ENCODE measurements at regions not wholly inside any gene's neighbourhood (a gene's known extent, or its start where the extent isn't known, plus 50 kb on each side); places are given as distances from the start of the nearest gene placed in this dataset.
A peak's percentile ranks its signal among the peaks of the same experiment; 100 is the strongest.

GRCh38 chr9:109935406-109936087, 155.5 kb downstream of the PALM2AKAP2 start:
- FAIRE-seq (peak; percentile 70), DNase-seq (ENCODE audit: insufficient read length) (no peak)
- TF ChIP-seq POLR2AphosphoS5 (IDR thresholded peaks at IDR 0.05; ENCODE audit: low read depth, low read length) (no peak), TAF1 (IDR thresholded peaks at IDR 0.05; ENCODE audit: borderline replicate concordance, low read depth, low read length) (no peak), POLR2A (IDR thresholded peaks at IDR 0.05; ENCODE audit: low read depth, low read length) (no peak)

- FAIRE-seq (no peak), DNase-seq (ENCODE audit: insufficient read length) (no peak)
- TF ChIP-seq POLR2AphosphoS5 (IDR thresholded peaks at IDR 0.05; ENCODE audit: low read depth, low read length) (no peak), POLR2A (IDR thresholded peaks at IDR 0.05; ENCODE audit: low read depth, low read length) (no peak), TAF1 (IDR thresholded peaks at IDR 0.05; ENCODE audit: borderline replicate concordance, low read depth, low read length) (no peak)
These were observed 158.0 kb downstream of the PALM2AKAP2 start for GRCh38 chr9:109937861-109938453.

- no peak for TF ChIP-seq POLR2AphosphoS5 (IDR thresholded peaks at IDR 0.05; ENCODE audit: low read depth, low read length)
- no peak for TF ChIP-seq TAF1 (IDR thresholded peaks at IDR 0.05; ENCODE audit: borderline replicate concordance, low read depth, low read length)
- no peak for TF ChIP-seq POLR2A (IDR thresholded peaks at IDR 0.05; ENCODE audit: low read depth, low read length)
- no peak for DNase-seq (ENCODE audit: insufficient read length)
- peak; percentile 61 for FAIRE-seq
These were observed 159.8 kb downstream of the PALM2AKAP2 start for GRCh38 chr9:109939698-109940342.

- DNase-seq (ENCODE audit: insufficient read length), result no peak
- no peak for FAIRE-seq
- no peak for TF ChIP-seq TAF1 (IDR thresholded peaks at IDR 0.05; ENCODE audit: borderline replicate concordance, low read depth, low read length)
- no peak for TF ChIP-seq POLR2A (IDR thresholded peaks at IDR 0.05; ENCODE audit: low read depth, low read length)
- no peak for TF ChIP-seq POLR2AphosphoS5 (IDR thresholded peaks at IDR 0.05; ENCODE audit: low read depth, low read length)
These were observed 160.6 kb downstream of the PALM2AKAP2 start for GRCh38 chr9:109940561-109940960.

GRCh38 chr9:109941771-109942170, 161.8 kb downstream of the PALM2AKAP2 start:
- FAIRE-seq (no peak), DNase-seq (ENCODE audit: insufficient read length) (no peak)
- no peak for TF ChIP-seq POLR2A (IDR thresholded peaks at IDR 0.05; ENCODE audit: low read depth, low read length)

- no peak for FAIRE-seq
- DNase-seq (ENCODE audit: insufficient read length), result no peak
- no peak for TF ChIP-seq TAF1 (IDR thresholded peaks at IDR 0.05; ENCODE audit: borderline replicate concordance, low read depth, low read length)
- TF ChIP-seq POLR2AphosphoS5 (IDR thresholded peaks at IDR 0.05; ENCODE audit: low read depth, low read length), result no peak
These were observed 165.6 kb downstream of the PALM2AKAP2 start for GRCh38 chr9:109945573-109945972.

- no peak for FAIRE-seq
- TF ChIP-seq TAF1 (IDR thresholded peaks at IDR 0.05; ENCODE audit: borderline replicate concordance, low read depth, low read length), result no peak
- no peak for TF ChIP-seq POLR2A (IDR thresholded peaks at IDR 0.05; ENCODE audit: low read depth, low read length)
- TF ChIP-seq POLR2AphosphoS5 (IDR thresholded peaks at IDR 0.05; ENCODE audit: low read depth, low read length), result no peak
- DNase-seq (ENCODE audit: insufficient read length), result no peak
These were observed 168.5 kb downstream of the PALM2AKAP2 start for GRCh38 chr9:109948453-109948852.

GRCh38 chr9:109950710-109951443, 170.9 kb downstream of the PALM2AKAP2 start:
- TF ChIP-seq TAF1 (IDR thresholded peaks at IDR 0.05; ENCODE audit: borderline replicate concordance, low read depth, low read length), result no peak
- no peak for TF ChIP-seq POLR2AphosphoS5 (IDR thresholded peaks at IDR 0.05; ENCODE audit: low read depth, low read length)
- TF ChIP-seq POLR2A (IDR thresholded peaks at IDR 0.05; ENCODE audit: low read depth, low read length), result no peak
- DNase-seq (ENCODE audit: insufficient read length) (no peak), FAIRE-seq (no peak)

- DNase-seq (ENCODE audit: insufficient read length), result no peak
- no peak for FAIRE-seq
- no peak for TF ChIP-seq POLR2A (IDR thresholded peaks at IDR 0.05; ENCODE audit: low read depth, low read length)
- no peak for TF ChIP-seq POLR2AphosphoS5 (IDR thresholded peaks at IDR 0.05; ENCODE audit: low read depth, low read length)
- no peak for TF ChIP-seq TAF1 (IDR thresholded peaks at IDR 0.05; ENCODE audit: borderline replicate concordance, low read depth, low read length)
These were observed 173.3 kb downstream of the PALM2AKAP2 start for GRCh38 chr9:109953300-109953699.

GRCh38 chr9:109953813-109954497, 174.0 kb downstream of the PALM2AKAP2 start:
- DNase-seq (ENCODE audit: insufficient read length), result no peak
- FAIRE-seq, result peak; percentile 77
- TF ChIP-seq TAF1 (IDR thresholded peaks at IDR 0.05; ENCODE audit: borderline replicate concordance, low read depth, low read length) (no peak), POLR2A (IDR thresholded peaks at IDR 0.05; ENCODE audit: low read depth, low read length) (no peak), POLR2AphosphoS5 (IDR thresholded peaks at IDR 0.05; ENCODE audit: low read depth, low read length) (no peak)

All from GM12892 (cell line).